Ishikawa (cell line): ENCODE measurements at regions not wholly inside any gene's neighbourhood (a gene's known extent, or its start where the extent isn't known, plus 50 kb on each side); places are given as distances from the start of the nearest gene placed in this dataset.

Experiments used
- CEBPB ChIP-seq: IDR thresholded peaks from 2 replicates; pipeline ENCODE4 v1.6.1; 2012
- CREB1 ChIP-seq: IDR thresholded peaks from 2 replicates; pipeline ENCODE4 v1.6.1; 2012; ENCODE audit warnings: low read depth
- EGR1 ChIP-seq: IDR thresholded peaks from 2 replicates; pipeline ENCODE4 v1.6.1; 2012
- EP300 ChIP-seq: IDR thresholded peaks from 2 replicates; pipeline ENCODE4 v1.6.1; 2012; ENCODE audit warnings: borderline replicate concordance
- FOXM1 ChIP-seq: IDR thresholded peaks from 2 replicates; pipeline ENCODE4 v1.6.1; 2012; ENCODE audit warnings: low read depth, borderline replicate concordance
- NFIC ChIP-seq: IDR thresholded peaks from 2 replicates; pipeline ENCODE4 v1.6.1; 2012
- RAD21 ChIP-seq: IDR thresholded peaks from 2 replicates; pipeline ENCODE4 v1.6.1; 2012; ENCODE audit warnings: low read depth
- TAF1 ChIP-seq: IDR thresholded peaks from 2 replicates; pipeline ENCODE4 v1.6.1; 2012; ENCODE audit warnings: low read depth, mild to moderate bottlenecking
- TCF12 ChIP-seq: IDR thresholded peaks from 2 replicates; pipeline ENCODE4 v1.6.1; 2012; ENCODE audit warnings: low read depth
- TEAD4 ChIP-seq: IDR thresholded peaks from 2 replicates; pipeline ENCODE4 v1.6.1; 2012
- YY1 ChIP-seq: IDR thresholded peaks from 2 replicates; pipeline ENCODE4 v1.6.1; 2012; ENCODE audit warnings: low read depth
- ZBTB7A ChIP-seq: IDR thresholded peaks from 2 replicates; pipeline ENCODE4 v1.6.1; 2012; ENCODE audit warnings: low read depth
- TF ChIP-seq, protein P1 (sequence below): IDR thresholded peaks from 2 replicates; pipeline ENCODE4 v1.6.1; 2012
- TF ChIP-seq, protein P2 (sequence below): IDR thresholded peaks from 2 replicates; pipeline ENCODE4 v1.6.1; 2012; ENCODE audit warnings: low read depth, mild to moderate bottlenecking
- TF ChIP-seq, protein P3 (sequence below): IDR thresholded peaks from 2 replicates; pipeline ENCODE4 v1.6.1; 2012

DNA sequence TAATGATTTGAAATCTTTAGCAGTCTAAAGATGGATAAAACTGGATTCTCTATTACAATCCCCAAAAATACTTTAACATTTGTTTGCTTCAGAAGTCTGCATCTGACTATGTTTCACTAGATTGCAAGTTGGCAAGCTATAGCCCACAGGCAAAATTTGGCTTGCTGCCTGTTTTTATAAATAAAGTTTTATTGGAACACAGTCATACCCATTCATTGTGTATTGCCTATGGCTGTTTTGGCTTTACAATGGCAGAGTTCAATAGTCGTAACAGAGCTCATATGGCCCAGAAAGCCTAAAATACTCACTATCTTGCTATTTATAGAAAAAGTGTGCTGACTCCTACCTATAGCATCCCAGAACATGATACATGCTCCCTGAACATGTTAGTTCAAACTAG is 89.0 kb upstream of the GPR141 start:
- TF ChIP-seq TEAD4: no peak
- TF ChIP-seq NFIC: no peak
- TF ChIP-seq, protein P1, sequence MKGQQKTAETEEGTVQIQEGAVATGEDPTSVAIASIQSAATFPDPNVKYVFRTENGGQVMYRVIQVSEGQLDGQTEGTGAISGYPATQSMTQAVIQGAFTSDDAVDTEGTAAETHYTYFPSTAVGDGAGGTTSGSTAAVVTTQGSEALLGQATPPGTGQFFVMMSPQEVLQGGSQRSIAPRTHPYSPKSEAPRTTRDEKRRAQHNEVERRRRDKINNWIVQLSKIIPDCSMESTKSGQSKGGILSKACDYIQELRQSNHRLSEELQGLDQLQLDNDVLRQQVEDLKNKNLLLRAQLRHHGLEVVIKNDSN: no peak
- TF ChIP-seq YY1: no peak
- TF ChIP-seq CREB1: no peak
- TF ChIP-seq, protein P2, sequence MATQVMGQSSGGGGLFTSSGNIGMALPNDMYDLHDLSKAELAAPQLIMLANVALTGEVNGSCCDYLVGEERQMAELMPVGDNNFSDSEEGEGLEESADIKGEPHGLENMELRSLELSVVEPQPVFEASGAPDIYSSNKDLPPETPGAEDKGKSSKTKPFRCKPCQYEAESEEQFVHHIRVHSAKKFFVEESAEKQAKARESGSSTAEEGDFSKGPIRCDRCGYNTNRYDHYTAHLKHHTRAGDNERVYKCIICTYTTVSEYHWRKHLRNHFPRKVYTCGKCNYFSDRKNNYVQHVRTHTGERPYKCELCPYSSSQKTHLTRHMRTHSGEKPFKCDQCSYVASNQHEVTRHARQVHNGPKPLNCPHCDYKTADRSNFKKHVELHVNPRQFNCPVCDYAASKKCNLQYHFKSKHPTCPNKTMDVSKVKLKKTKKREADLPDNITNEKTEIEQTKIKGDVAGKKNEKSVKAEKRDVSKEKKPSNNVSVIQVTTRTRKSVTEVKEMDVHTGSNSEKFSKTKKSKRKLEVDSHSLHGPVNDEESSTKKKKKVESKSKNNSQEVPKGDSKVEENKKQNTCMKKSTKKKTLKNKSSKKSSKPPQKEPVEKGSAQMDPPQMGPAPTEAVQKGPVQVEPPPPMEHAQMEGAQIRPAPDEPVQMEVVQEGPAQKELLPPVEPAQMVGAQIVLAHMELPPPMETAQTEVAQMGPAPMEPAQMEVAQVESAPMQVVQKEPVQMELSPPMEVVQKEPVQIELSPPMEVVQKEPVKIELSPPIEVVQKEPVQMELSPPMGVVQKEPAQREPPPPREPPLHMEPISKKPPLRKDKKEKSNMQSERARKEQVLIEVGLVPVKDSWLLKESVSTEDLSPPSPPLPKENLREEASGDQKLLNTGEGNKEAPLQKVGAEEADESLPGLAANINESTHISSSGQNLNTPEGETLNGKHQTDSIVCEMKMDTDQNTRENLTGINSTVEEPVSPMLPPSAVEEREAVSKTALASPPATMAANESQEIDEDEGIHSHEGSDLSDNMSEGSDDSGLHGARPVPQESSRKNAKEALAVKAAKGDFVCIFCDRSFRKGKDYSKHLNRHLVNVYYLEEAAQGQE: no peak
- TF ChIP-seq EGR1: no peak

DNA sequence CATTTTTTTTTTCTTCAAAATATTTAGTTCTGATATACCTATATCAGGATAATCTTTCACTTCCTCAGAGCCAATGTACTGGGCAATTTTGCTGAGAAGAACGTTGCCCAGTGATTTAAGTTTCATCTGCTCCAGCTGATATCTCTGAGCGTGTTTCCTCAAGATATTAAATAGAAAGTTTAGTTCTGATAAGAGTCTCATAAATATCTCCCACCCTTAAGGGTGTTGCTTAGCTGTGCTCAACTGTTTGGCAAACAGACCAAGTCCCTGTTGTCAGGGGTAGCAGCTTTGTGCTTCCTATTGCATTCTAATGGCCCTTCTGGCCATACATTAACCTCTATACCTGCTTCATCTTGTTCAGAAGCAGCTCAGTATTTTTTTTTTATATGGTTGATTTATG is 84.7 kb upstream of the GPR141 start:
- TF ChIP-seq YY1 (no peak), EGR1 (no peak)

DNA sequence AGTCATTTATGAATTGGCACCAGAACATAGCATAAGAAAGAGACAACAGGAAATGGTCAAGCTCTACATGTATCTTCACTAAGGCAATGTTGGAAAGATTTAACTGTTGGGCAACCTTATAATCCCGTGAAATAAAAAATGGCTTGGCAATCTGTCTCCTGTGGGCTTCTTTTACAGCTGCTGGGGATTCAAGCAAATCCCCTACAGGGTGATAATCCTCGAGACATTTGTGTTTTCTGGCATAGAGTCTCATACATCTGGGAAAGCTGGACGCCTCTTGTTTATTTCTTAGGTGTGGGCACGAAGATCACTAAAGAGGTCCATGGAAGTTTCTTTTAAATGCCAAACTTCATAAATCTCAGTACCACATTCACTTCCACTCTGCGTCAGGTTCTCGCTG is 82.2 kb upstream of the GPR141 start:
- TF ChIP-seq TAF1 (no peak), ZBTB7A (no peak), EGR1 (no peak), RAD21 (no peak), TCF12 (no peak)
- TF ChIP-seq, protein P3, sequence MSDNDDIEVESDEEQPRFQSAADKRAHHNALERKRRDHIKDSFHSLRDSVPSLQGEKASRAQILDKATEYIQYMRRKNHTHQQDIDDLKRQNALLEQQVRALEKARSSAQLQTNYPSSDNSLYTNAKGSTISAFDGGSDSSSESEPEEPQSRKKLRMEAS: no peak
- TF ChIP-seq, protein P1: no peak

DNA sequence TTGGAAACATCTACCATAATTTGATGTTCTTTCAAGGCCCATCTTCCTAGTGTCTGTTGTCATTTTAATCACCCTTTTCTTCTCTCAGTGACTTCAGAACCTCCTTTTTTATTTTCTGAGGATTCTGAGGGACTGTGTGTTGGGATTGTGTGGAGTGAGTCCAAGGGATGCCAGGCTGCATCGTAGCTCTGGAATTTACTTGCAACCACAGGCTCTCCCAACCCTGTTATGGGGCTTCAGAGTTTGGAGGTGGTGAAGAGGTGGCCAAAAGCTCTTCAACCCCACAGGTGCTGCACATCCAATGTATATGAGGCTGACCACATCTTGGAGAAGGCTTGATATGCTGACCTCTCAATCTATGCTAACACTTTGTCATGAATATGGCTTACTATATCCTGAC is 79.5 kb upstream of the GPR141 start:
- no peak for TF ChIP-seq CREB1
- no peak for TF ChIP-seq TAF1
- no peak for TF ChIP-seq CEBPB
- TF ChIP-seq YY1: no peak
- TF ChIP-seq, protein P1: no peak
- TF ChIP-seq, protein P3: no peak
- no peak for TF ChIP-seq NFIC
- TF ChIP-seq TEAD4: no peak
- TF ChIP-seq TCF12: no peak
- TF ChIP-seq ZBTB7A: no peak
- TF ChIP-seq, protein P2: no peak
- TF ChIP-seq EGR1: no peak
- no peak for TF ChIP-seq EP300
- no peak for TF ChIP-seq FOXM1
- TF ChIP-seq RAD21: no peak

DNA sequence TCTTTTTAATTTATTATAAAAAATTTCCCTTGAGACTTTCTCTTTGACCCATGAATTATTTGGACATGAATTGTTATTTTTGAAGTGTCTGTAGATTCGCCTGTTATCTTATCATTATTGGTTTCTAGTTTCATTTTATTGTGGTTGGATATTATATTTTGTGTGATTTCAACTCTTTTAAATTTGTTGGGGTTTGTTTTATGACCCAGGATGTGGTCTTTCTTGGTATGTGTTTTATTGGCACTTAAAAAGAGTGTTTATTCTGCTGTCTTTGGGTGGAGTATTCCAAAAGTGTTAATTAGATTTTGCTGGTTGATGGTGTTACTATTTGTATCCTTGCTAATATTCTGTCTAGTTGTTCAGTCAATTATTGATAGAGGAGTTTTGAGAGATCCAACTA is 50.5 kb upstream of the GPR141 start:
- TF ChIP-seq CEBPB: no peak
